GM10248 (cell line): ENCODE measurements at regions not wholly inside any gene's neighbourhood (a gene's known extent, or its start where the extent isn't known, plus 50 kb on each side); places are given as distances from the start of the nearest gene placed in this dataset.

Source experiments
- CTCF ChIA-PET: fragments of 300-600 bp; sonication (Branson Sonifier 250); formaldehyde crosslinking; extraction: SDS; loops from one replicate; lab custom pipeline; 2021; ENCODE audit warnings: antibody characterized with exemption; lab: Yijun Ruan, JAX
- POLR2A ChIA-PET: fragments of 350-650 bp; sonication (Branson Sonifier 250); formaldehyde crosslinking; extraction: SDS; loops from one replicate; lab custom pipeline; 2020; ENCODE audit warnings: antibody characterized with exemption; lab: Yijun Ruan, JAX
- DNase-seq: peaks from one replicate; pipeline ENCODE4 v3.0.0; 2012; ENCODE audit errors: extremely low spot score
- CTCF ChIP-seq: IDR thresholded peaks from 2 replicates; pipeline ENCODE4 v1.5.1; 2012; ENCODE audit warnings: mild to moderate bottlenecking, low read depth; ENCODE audit errors: extremely low read depth, missing control alignments, control extremely low read depth

GRCh38 chr3:82058809-82059208 lies 297.4 kb upstream of the GBE1 start:
- CTCF ChIA-PET, result interaction anchor here (1.3 to 1.4 kb wide), 2 partner anchors 13 to 22 kb away, joined by 3 to 4 read pairs; no protein-coding TSS in a partner anchor
- POLR2A ChIA-PET, result no interaction called here
- no peak for DNase-seq
- TF ChIP-seq CTCF, result no peak

- POLR2A ChIA-PET, result no interaction called here
- no peak for DNase-seq
- CTCF ChIA-PET, result interaction anchor here (1.0 kb wide), 1 partner anchor 26 kb away, joined by 3 read pairs; no protein-coding TSS in a partner anchor
- TF ChIP-seq CTCF, result no peak
These were observed 294.3 kb upstream of the GBE1 start for GRCh38 chr3:82055792-82056191.

GRCh38 chr3:82054849-82055248 lies 293.4 kb upstream of the GBE1 start:
- no peak for DNase-seq
- ChIA-PET POLR2A (no interaction called here), CTCF (interaction anchor here (1.0 kb wide), 1 partner anchor 27 kb away, joined by 3 read pairs; no protein-coding TSS in a partner anchor)
- no peak for TF ChIP-seq CTCF

GRCh38 chr3:82053236-82053635 lies 291.8 kb upstream of the GBE1 start:
- ChIA-PET POLR2A (no interaction called here), CTCF (no interaction called here)
- no peak for TF ChIP-seq CTCF
- DNase-seq, result no peak

GRCh38 chr3:82050382-82050781 lies 288.9 kb upstream of the GBE1 start:
- TF ChIP-seq CTCF, result no peak
- ChIA-PET POLR2A (no interaction called here), CTCF (no interaction called here)
- DNase-seq, result no peak

GRCh38 chr3:82048711-82049110 lies 287.3 kb upstream of the GBE1 start:
- CTCF ChIA-PET, result no interaction called here
- TF ChIP-seq CTCF, result no peak
- no peak for DNase-seq
- POLR2A ChIA-PET, result no interaction called here

GRCh38 chr3:82044930-82045705 lies 283.7 kb upstream of the GBE1 start:
- TF ChIP-seq CTCF, result no peak
- CTCF ChIA-PET, result interaction anchor here (1.2 kb wide), 1 partner anchor 14 kb away, joined by 4 read pairs; no protein-coding TSS in a partner anchor
- DNase-seq, result no peak
- POLR2A ChIA-PET, result no interaction called here
